Keratinocyte (primary cell): ENCODE measurements at regions not wholly inside any gene's neighbourhood (a gene's known extent, or its start where the extent isn't known, plus 50 kb on each side); places are given as distances from the start of the nearest gene placed in this dataset.
"Not testable (repeated sequence)": the region's sequence is repeated elsewhere in the genome, so short reads cannot be mapped to it uniquely, and the experiment has no call there.

Experiments used
- DNase-seq: peaks from one replicate; pipeline ENCODE4 v3.0.0-alpha.2; 2011; ENCODE audit warnings: low read depth, missing footprints, low spot score
- FAIRE-seq: peaks from 2 replicates; lab custom pipeline; 2011; peaks lifted over from hg19 to GRCh38; lab: Jason Lieb, UNC
- H2AFZ ChIP-seq: 2 replicates; pipeline ENCODE4 v1.6.0; 2012; ENCODE audit warnings: low read length, control low read depth, inconsistent platforms; ENCODE audit not compliant: control insufficient read depth
- H3K27ac ChIP-seq: 2 replicates; pipeline ENCODE4 v1.5.1; 2011; ENCODE audit warnings: low read length; ENCODE audit not compliant: control insufficient read depth, insufficient read depth
- H3K27me3 ChIP-seq: 3 replicates; pipeline ENCODE4 v1.6.0; 2011; ENCODE audit warnings: low read length; ENCODE audit not compliant: control insufficient read depth, insufficient read depth; ENCODE audit errors: extremely low read depth
- H3K36me3 ChIP-seq, 2 experiments: 2 replicates in 1 of 2; 3 replicates in 1 of 2; pipeline ENCODE4 v1.5.1; 2011; ENCODE audit warnings: low read length in 2 of 2, mild to moderate bottlenecking in 1 of 2; ENCODE audit not compliant: control insufficient read depth in 2 of 2, insufficient read depth in 2 of 2; ENCODE audit errors: extremely low read depth in 1 of 2
- H3K4me1 ChIP-seq: 3 replicates; pipeline ENCODE4 v1.5.1; 2011; ENCODE audit warnings: low read length; ENCODE audit not compliant: control insufficient read depth, insufficient read depth; ENCODE audit errors: extremely low read depth
- H3K4me2 ChIP-seq: 3 replicates; pipeline ENCODE4 v1.6.0; 2011; ENCODE audit warnings: low read depth, low read length; ENCODE audit not compliant: control insufficient read depth, insufficient read depth; ENCODE audit errors: extremely low read depth
- H3K4me3 ChIP-seq, 3 experiments: fragments of 200-600 bp in 1 of 3; sonication (generic) in 1 of 3; 2 replicates in 2 of 3; 3 replicates in 1 of 3; pipeline ENCODE4 v1.5.1; 2011 to 2016; ENCODE audit warnings: low read length in 3 of 3, mild to moderate bottlenecking in 3 of 3, control low read depth in 2 of 3, inconsistent platforms in 1 of 3, low read depth in 1 of 3, mixed read lengths in 1 of 3, mixed run types in 1 of 3, moderate library complexity in 1 of 3; ENCODE audit not compliant: control insufficient read depth in 2 of 3, insufficient read depth in 2 of 3; ENCODE audit errors: extremely low read depth in 1 of 3
- H3K79me2 ChIP-seq: 2 replicates; pipeline ENCODE4 v1.6.0; 2012; ENCODE audit warnings: low read length; ENCODE audit not compliant: control insufficient read depth, insufficient read depth
- H3K9ac ChIP-seq: 3 replicates; pipeline ENCODE4 v1.6.0; 2011; ENCODE audit warnings: low read length; ENCODE audit not compliant: control insufficient read depth, insufficient read depth; ENCODE audit errors: extremely low read depth
- H3K9me1 ChIP-seq: 3 replicates; pipeline ENCODE4 v1.6.0; 2011; ENCODE audit warnings: low read length; ENCODE audit not compliant: control insufficient read depth, insufficient read depth; ENCODE audit errors: extremely low read depth
- H3K9me3 ChIP-seq: 2 replicates; pipeline ENCODE4 v1.5.1; 2012; ENCODE audit warnings: low read depth, low read length; ENCODE audit not compliant: control insufficient read depth
- H4K20me1 ChIP-seq: 3 replicates; pipeline ENCODE4 v1.6.0; 2011; ENCODE audit warnings: low read length; ENCODE audit not compliant: control insufficient read depth, insufficient read depth; ENCODE audit errors: extremely low read depth
- EZH2 ChIP-seq: IDR thresholded peaks from one replicate; pipeline ENCODE4 v1.6.1; 2012; ENCODE audit warnings: inconsistent platforms, mild to moderate bottlenecking, low read length, moderate library complexity
- dilution Hi-C: fragments of 300-500 bp; cut with MboI; formaldehyde crosslinking; loops from one replicate; pipeline ENCODE4 v1.7.0; 2020; ENCODE audit warnings: low sequenced_read_pairs; ENCODE audit not compliant: extremely low pct_ligation_motif_present
- TF ChIP-seq, protein P1 (sequence below), 3 experiments: IDR thresholded peaks in 1 of 3; conservative IDR thresholded peaks in 1 of 3; optimal IDR thresholded peaks in 1 of 3; 2 replicates in 2 of 3; 3 replicates in 1 of 3; pipeline versions ENCODE3 to v1.5.1; 2011; ENCODE audit warnings: low read length in 3 of 3, mild to moderate bottlenecking in 3 of 3, moderate library complexity in 2 of 3, control low read depth in 1 of 3, inconsistent platforms in 1 of 3; ENCODE audit not compliant: insufficient read depth in 2 of 3; ENCODE audit errors: extremely low read depth in 1 of 3

- H3K27me3 ChIP-seq, result no peaks in the 10 kb centered on the region
Measured at GRCh38 chr3:130576375-130577266, 59.6 kb downstream of the COL6A6 start.

DNA sequence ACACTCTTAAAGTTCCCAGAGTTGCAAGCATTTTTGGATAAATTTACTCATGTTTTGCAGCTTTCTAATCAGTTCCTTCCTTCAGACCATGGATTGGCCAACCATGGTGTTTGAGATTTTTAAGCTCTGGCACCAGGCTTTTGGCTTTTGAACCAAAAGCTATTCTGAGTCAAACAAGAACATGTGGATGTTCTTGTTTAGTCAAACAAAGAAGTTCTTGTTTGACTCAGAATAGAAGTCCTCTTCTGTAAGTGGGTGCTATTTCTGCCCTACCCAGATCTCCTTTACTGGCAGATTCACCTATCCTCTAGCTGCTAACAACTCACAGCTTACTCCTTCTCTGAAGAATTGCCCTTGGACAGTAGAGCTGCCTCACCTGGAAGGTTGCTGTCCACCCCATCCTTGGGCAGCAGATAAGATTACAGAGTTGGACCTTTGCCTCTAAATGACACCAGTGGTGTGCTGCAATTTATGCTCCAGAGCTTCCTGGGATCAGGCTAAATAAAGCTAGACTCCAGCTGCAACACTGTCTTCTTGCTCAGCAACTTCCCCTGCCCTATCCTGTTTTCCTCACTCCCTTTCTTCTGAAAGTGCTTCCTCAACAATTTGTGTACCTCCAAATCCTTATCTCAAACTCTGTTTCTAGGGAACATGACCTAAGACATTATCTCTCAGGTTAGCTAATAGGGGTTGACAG lies 65.6 kb downstream of the COL6A6 start:
- dilution Hi-C loops, result no loop called here

More at GRCh38 chr3:130576375-130577266, 59.6 kb downstream of the COL6A6 start:
- H3K9ac ChIP-seq, result no peak overlapping the region
- H3K79me2 ChIP-seq, result no peaks in the 10 kb centered on the region
- no peak overlapping the region for H3K4me3 ChIP-seq
- TF ChIP-seq EZH2, result no peak
- no peak for FAIRE-seq
- no peak overlapping the region for H3K4me2 ChIP-seq
- H3K9me3 ChIP-seq, result no peaks in the 10 kb centered on the region
- no peak overlapping the region for H3K27ac ChIP-seq
- H4K20me1 ChIP-seq, result no peaks in the 10 kb centered on the region
- dilution Hi-C loops, result no loop called here
- no peak overlapping the region for H2AFZ ChIP-seq
- no peak for DNase-seq
- H3K4me1 ChIP-seq, result no peaks in the 10 kb centered on the region
- no peaks in the 10 kb centered on the region for H3K9me1 ChIP-seq
- H3K36me3 ChIP-seq, result no peaks in the 10 kb centered on the region

GRCh38 chr3:130594749-130595148 lies 77.8 kb downstream of the COL6A6 start:
- DNase-seq, dilution Hi-C loops, H4K20me1 ChIP-seq, H3K79me2 ChIP-seq, H3K9me1 ChIP-seq, H3K4me1 ChIP-seq, H3K27me3 ChIP-seq, H2AFZ ChIP-seq, H3K36me3 ChIP-seq, H3K4me3 ChIP-seq, H3K9me3 ChIP-seq, H3K4me2 ChIP-seq, H3K9ac ChIP-seq, H3K27ac ChIP-seq: not testable (repeated sequence)
- peak; percentile 9 for FAIRE-seq

More for the DNA sequence above, 65.6 kb downstream of the COL6A6 start:
- Histone ChIP-seq H3K9me3 (no peaks in the 10 kb centered on the region), H3K4me3 (no peak overlapping the region), H3K9me1 (no peaks in the 10 kb centered on the region), H3K27me3 (peaks cover 4% of the 10 kb centered on the region), H3K4me1 (no peaks in the 10 kb centered on the region), H4K20me1 (no peaks in the 10 kb centered on the region), H3K79me2 (no peaks in the 10 kb centered on the region), H3K4me2 (no peak overlapping the region), H3K27ac (no peak overlapping the region), H3K9ac (no peak overlapping the region), H3K36me3 (no peaks in the 10 kb centered on the region), H2AFZ (no peak overlapping the region)
- TF ChIP-seq EZH2, result no peak
- TF ChIP-seq, protein P1, sequence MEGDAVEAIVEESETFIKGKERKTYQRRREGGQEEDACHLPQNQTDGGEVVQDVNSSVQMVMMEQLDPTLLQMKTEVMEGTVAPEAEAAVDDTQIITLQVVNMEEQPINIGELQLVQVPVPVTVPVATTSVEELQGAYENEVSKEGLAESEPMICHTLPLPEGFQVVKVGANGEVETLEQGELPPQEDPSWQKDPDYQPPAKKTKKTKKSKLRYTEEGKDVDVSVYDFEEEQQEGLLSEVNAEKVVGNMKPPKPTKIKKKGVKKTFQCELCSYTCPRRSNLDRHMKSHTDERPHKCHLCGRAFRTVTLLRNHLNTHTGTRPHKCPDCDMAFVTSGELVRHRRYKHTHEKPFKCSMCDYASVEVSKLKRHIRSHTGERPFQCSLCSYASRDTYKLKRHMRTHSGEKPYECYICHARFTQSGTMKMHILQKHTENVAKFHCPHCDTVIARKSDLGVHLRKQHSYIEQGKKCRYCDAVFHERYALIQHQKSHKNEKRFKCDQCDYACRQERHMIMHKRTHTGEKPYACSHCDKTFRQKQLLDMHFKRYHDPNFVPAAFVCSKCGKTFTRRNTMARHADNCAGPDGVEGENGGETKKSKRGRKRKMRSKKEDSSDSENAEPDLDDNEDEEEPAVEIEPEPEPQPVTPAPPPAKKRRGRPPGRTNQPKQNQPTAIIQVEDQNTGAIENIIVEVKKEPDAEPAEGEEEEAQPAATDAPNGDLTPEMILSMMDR (optimal IDR thresholded peaks at IDR 0.05 in 1 of 3, IDR thresholded peaks at IDR 0.05 in 1 of 3, conservative IDR thresholded peaks at IDR 0.05 in 1 of 3; ENCODE audit: extremely low read depth in 1 of 3, insufficient read depth in 2 of 3, low read length in 3 of 3), result no peak
- DNase-seq, result no peak
- FAIRE-seq, result no peak
